Glutamatergic neuron (in vitro differentiated cells): ENCODE measurements at regions not wholly inside any gene's neighbourhood (a gene's known extent, or its start where the extent isn't known, plus 50 kb on each side); places are given as distances from the start of the nearest gene placed in this dataset.

Source experiments
- DNase-seq: peaks from one replicate; pipeline ENCODE4 v3.0.0; 2022
- H3K27ac Mint-ChIP-seq: one replicate; pipeline ENCODE4 v1.8.0; 2020; ENCODE audit warnings: mild to moderate bottlenecking, mixed read lengths, inconsistent platforms; ENCODE audit not compliant: unreplicated experiment
- H3K27me3 Mint-ChIP-seq: one replicate; pipeline ENCODE4 v1.8.0; 2020; ENCODE audit warnings: mild to moderate bottlenecking, moderate library complexity, mixed read lengths, inconsistent platforms; ENCODE audit not compliant: unreplicated experiment
- H3K36me3 Mint-ChIP-seq: one replicate; pipeline ENCODE4 v1.8.0; 2020; ENCODE audit warnings: mild to moderate bottlenecking, mixed read lengths, inconsistent platforms; ENCODE audit not compliant: unreplicated experiment
- H3K4me1 Mint-ChIP-seq: one replicate; pipeline ENCODE4 v1.8.0; 2020; ENCODE audit warnings: mild to moderate bottlenecking, low read depth, mixed read lengths, inconsistent platforms; ENCODE audit not compliant: unreplicated experiment
- H3K4me3 Mint-ChIP-seq: one replicate; pipeline ENCODE4 v1.8.0; 2020; ENCODE audit warnings: mild to moderate bottlenecking, mixed read lengths, inconsistent platforms; ENCODE audit not compliant: unreplicated experiment
- H3K9me3 Mint-ChIP-seq: one replicate; pipeline ENCODE4 v1.8.0; 2020; ENCODE audit warnings: mild to moderate bottlenecking, moderate library complexity, mixed read lengths, inconsistent platforms; ENCODE audit not compliant: unreplicated experiment
- TF ChIP-seq, protein P1 (sequence below): fragments of 200-600 bp; sonication (generic); IDR thresholded peaks from one replicate; pipeline ENCODE4 v1.5.0; 2021; ENCODE audit not compliant: partially characterized antibody, unreplicated experiment

- Mint-ChIP-seq H3K4me1 (peaks cover 35% of the 10 kb centered on the region), H3K36me3 (no peaks in the 10 kb centered on the region), H3K9me3 (peaks cover 4% of the 10 kb centered on the region), H3K27ac (no peak overlapping the region), H3K4me3 (no peak overlapping the region), H3K27me3 (peaks cover 3% of the 10 kb centered on the region)
- no peak for DNase-seq
- TF ChIP-seq, protein P1, sequence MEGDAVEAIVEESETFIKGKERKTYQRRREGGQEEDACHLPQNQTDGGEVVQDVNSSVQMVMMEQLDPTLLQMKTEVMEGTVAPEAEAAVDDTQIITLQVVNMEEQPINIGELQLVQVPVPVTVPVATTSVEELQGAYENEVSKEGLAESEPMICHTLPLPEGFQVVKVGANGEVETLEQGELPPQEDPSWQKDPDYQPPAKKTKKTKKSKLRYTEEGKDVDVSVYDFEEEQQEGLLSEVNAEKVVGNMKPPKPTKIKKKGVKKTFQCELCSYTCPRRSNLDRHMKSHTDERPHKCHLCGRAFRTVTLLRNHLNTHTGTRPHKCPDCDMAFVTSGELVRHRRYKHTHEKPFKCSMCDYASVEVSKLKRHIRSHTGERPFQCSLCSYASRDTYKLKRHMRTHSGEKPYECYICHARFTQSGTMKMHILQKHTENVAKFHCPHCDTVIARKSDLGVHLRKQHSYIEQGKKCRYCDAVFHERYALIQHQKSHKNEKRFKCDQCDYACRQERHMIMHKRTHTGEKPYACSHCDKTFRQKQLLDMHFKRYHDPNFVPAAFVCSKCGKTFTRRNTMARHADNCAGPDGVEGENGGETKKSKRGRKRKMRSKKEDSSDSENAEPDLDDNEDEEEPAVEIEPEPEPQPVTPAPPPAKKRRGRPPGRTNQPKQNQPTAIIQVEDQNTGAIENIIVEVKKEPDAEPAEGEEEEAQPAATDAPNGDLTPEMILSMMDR: no peak
Observed at GRCh38 chr11:115065830-115066664, 387.7 kb downstream of the NXPE2 start.

DNA sequence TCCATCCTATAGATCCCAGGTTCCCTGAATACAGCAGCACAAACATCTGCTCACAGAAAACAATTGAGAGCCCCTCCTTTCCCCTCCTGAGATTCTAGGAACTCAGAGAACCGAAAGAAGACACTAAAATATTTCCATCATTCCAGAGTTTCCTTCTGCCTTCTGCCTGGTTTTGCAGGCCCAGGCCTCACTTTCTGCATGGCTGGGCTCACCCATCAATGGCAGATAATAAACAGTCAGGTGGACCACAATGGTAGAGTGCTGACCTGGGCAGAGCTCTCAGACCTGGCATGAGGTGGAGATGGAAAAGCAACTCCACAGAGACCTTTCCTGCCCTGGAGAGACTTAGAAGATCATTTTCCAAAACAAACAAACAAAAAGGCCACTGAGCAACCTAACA, 389.1 kb downstream of the NXPE2 start:
- Mint-ChIP-seq H3K4me3 (no peak overlapping the region), H3K36me3 (no peaks in the 10 kb centered on the region), H3K9me3 (peaks cover 6% of the 10 kb centered on the region), H3K27me3 (peaks cover 3% of the 10 kb centered on the region), H3K4me1 (peaks cover 35% of the 10 kb centered on the region), H3K27ac (peak overlapping the region; percentile 33)
- TF ChIP-seq, protein P1: no peak
- no peak for DNase-seq

- H3K27ac Mint-ChIP-seq: peak overlapping the region; percentile 33
- peaks cover 3% of the 10 kb centered on the region for H3K27me3 Mint-ChIP-seq
- DNase-seq: no peak
- H3K4me1 Mint-ChIP-seq: peaks cover 40% of the 10 kb centered on the region
- TF ChIP-seq, protein P1: no peak
- no peaks in the 10 kb centered on the region for H3K36me3 Mint-ChIP-seq
- no peak overlapping the region for H3K4me3 Mint-ChIP-seq
- peaks cover 5% of the 10 kb centered on the region for H3K9me3 Mint-ChIP-seq
Observed at GRCh38 chr11:115067900-115068530, 389.7 kb downstream of the NXPE2 start.

DNA sequence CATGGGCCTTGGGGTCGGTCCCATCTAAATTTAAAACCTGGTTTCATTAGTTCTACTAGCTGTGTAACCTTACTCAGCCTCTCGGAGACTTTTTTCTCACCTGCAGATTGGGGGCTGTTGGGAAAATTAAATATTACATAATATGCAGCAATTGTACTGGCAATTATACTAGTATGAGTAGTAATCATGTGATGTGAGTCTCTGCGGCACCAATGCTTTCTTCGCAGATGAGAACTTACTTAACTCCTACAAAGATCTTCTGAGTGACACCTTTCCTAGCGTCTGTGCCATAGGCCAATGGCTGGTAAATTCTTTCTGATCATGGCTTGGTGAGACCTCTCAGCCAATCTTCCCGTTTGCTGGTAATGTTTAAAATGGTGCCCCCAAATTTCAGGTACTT, 391.3 kb downstream of the NXPE2 start:
- H3K36me3 Mint-ChIP-seq: no peaks in the 10 kb centered on the region
- no peak for DNase-seq
- peaks cover 47% of the 10 kb centered on the region for H3K4me1 Mint-ChIP-seq
- peaks cover 4% of the 10 kb centered on the region for H3K9me3 Mint-ChIP-seq
- H3K4me3 Mint-ChIP-seq: no peak overlapping the region
- no peak overlapping the region for H3K27ac Mint-ChIP-seq
- peaks cover 1% of the 10 kb centered on the region for H3K27me3 Mint-ChIP-seq
- TF ChIP-seq, protein P1: no peak

- H3K4me3 Mint-ChIP-seq: no peak overlapping the region
- TF ChIP-seq, protein P1: no peak
- H3K27ac Mint-ChIP-seq: no peak overlapping the region
- peaks cover 1% of the 10 kb centered on the region for H3K27me3 Mint-ChIP-seq
- peaks cover 4% of the 10 kb centered on the region for H3K9me3 Mint-ChIP-seq
- H3K36me3 Mint-ChIP-seq: no peaks in the 10 kb centered on the region
- no peak for DNase-seq
- H3K4me1 Mint-ChIP-seq: peaks cover 36% of the 10 kb centered on the region
Observed at GRCh38 chr11:115075356-115075755, 397.0 kb downstream of the NXPE2 start.
